GM10266 (cell line): ENCODE measurements at regions not wholly inside any gene's neighbourhood (a gene's known extent, or its start where the extent isn't known, plus 50 kb on each side); places are given as distances from the start of the nearest gene placed in this dataset.

Experiments
- DNase-seq: peaks from one replicate; pipeline ENCODE4 v3.0.0; 2012; ENCODE audit errors: extremely low spot score
- TF ChIP-seq, protein P1 (sequence below): IDR thresholded peaks from 2 replicates; pipeline ENCODE4 v1.5.1; 2012; ENCODE audit warnings: mild to moderate bottlenecking, low read depth; ENCODE audit not compliant: control insufficient read depth, insufficient read depth; ENCODE audit errors: missing control alignments

DNA sequence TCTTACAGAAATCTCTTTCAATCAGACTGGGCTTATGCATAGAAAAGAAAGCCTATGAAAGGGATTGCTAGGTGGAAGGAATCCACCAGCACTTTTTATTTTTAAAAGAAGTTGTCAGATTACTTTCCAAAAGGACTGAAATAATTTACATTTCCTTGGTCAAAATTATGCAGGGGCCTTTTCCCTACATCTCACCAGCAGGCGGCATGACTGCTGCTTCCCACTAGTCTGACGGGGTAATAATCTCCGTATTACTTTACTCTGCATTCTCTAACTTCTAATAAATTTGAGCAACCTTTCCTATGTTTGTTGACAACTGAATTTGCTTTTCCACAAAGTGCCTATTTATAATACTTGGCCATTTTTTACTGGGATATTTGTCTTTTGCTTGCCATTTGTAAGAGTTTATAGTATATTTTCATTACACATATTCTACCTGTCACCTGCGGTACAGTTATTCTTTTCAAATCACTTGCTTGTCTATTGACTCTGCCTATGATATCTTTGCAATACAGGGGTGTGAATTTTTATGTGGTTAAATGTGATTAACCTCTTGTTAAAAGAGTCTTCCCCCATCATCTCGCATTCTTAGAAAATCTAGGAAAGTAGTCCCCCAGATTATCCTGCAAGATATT, 51.9 kb upstream of the USP47 start:
- DNase-seq = no peak
- TF ChIP-seq, protein P1, sequence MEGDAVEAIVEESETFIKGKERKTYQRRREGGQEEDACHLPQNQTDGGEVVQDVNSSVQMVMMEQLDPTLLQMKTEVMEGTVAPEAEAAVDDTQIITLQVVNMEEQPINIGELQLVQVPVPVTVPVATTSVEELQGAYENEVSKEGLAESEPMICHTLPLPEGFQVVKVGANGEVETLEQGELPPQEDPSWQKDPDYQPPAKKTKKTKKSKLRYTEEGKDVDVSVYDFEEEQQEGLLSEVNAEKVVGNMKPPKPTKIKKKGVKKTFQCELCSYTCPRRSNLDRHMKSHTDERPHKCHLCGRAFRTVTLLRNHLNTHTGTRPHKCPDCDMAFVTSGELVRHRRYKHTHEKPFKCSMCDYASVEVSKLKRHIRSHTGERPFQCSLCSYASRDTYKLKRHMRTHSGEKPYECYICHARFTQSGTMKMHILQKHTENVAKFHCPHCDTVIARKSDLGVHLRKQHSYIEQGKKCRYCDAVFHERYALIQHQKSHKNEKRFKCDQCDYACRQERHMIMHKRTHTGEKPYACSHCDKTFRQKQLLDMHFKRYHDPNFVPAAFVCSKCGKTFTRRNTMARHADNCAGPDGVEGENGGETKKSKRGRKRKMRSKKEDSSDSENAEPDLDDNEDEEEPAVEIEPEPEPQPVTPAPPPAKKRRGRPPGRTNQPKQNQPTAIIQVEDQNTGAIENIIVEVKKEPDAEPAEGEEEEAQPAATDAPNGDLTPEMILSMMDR = peak; percentile 43

DNA sequence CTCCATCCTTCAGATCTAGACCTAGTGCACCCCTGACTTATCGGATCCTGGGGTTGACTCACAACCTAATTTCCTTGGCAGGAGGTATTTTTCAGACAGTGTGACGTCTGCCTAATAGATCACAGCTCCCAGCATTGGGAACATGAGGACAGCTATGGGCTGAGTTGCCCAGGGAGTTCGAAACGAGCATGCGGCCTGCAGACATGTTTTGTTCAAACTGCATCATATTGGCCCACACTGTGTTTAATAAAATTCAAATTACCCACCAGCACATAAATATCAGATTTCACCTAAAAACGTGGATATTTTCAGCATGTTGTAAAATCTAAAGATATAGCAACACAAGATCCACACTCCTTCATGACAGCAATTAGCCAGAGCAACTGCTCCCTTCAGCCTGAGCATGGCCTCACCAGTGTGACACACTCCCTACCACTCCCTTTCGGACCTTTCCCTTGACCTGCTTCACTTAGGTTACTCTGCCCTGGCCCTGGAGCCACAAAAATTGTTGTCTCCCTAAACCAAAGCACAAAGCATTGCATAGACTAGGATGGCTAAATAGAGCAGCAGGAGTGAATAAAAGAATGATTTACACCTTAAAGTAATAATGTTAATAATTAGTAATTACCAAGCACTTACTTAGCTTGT, 53.6 kb upstream of the USP47 start:
- DNase-seq = no peak

DNA sequence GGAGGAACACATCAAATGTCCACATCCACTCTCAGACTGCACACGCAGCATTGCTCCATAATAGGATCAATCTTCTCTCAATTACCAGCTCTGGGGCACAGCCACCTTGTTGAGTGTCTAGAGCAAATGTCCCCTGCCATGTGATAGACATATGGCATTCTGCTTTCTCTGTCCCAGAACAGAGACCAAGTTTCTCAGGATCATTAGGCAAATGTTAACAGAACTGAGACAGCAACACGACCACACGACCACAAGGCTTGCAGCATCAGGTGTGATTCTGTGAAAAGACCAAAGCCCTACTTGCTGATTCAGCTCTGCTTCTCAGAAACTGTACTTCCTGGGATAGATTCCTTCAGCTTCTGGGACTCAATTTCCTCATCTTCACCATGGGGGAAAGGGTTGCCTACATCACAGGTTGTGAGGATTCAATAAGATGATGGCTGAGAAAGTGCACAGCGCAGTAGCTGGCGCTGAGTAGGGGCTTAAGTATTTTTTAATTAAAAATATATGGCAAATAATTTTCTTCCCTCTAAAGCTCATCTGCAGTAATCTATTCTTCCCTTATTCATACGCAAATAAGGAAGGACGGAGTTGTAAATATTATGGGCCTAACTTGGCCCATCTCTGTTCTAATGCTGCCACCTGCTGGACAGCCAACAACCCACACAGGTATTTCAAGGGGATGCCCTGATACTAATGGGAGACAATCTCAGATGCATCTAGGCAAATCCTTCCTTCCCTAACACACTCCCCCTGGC, 54.3 kb upstream of the USP47 start:
- peak; percentile 51 for DNase-seq
- TF ChIP-seq, protein P1 = peak; percentile 85

More for the DNA sequence above, 53.6 kb upstream of the USP47 start:
- TF ChIP-seq, protein P1 = no peak

DNA sequence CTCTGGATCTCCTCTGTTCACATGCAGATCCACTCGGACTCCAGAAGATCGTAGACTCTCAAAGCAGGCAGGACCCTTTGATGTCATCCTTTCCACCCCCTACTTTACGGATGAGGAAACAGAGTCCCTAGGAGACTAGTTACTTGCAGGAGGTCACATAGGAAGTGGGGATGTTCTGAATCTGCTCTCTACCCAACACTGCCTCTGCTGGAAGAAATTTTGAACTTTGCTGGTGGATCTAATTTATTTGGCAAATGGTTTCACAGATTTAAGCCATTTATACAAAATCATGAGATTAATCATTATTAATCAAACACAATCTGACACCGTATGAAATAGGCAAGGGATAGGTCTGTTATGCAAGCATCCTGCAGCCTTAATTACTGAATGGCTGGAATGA, 55.0 kb upstream of the USP47 start:
- DNase-seq = no peak

DNA sequence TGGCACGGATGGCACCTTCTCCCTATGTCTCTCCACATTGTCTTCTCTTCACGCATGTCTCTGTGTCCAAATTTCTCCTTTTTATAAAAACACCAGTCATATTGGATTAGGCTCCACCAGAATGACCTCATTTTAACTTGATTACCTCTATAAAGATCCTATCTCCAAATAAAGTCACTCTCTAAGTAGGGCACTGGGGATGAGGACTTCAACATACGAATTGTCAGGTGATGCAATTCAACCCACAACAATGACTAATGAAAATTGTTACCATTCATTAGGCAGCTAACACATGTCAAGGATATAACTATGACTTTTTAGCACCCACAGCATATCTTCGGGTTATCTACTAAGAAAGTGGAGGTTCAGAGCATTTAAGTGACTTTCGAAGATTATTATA, 55.5 kb upstream of the USP47 start:
- TF ChIP-seq, protein P1 = no peak
- DNase-seq = no peak

More for the DNA sequence above, 55.0 kb upstream of the USP47 start:
- TF ChIP-seq, protein P1 = no peak

DNA sequence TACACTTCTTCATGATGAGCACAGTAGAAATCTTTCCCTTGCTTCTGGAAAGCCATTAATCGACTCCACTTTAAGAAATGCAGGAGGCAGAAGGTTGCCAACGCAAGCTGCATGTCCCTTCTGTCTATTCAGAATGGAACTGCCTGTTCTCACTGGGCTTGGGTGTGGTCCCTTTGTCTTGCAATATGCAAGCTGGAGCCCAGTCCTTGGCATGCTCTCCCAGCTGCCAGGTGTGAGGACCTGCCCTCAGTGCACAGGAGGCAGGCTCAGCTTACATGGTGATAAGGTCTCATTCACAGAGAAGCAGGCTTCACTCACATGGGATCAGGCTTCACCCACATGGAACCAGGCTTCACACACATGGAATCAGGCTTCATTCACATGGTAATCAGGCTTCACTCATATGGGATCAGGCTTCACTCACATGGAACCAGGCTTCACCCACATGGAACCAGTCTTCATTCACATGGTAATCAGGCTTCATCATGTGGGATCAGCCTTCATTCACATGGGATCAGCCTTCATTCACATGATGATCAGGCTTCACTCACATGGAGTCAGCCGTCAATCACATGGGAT, 59.2 kb upstream of the USP47 start:
- no peak for DNase-seq
- TF ChIP-seq, protein P1 = no peak

DNA sequence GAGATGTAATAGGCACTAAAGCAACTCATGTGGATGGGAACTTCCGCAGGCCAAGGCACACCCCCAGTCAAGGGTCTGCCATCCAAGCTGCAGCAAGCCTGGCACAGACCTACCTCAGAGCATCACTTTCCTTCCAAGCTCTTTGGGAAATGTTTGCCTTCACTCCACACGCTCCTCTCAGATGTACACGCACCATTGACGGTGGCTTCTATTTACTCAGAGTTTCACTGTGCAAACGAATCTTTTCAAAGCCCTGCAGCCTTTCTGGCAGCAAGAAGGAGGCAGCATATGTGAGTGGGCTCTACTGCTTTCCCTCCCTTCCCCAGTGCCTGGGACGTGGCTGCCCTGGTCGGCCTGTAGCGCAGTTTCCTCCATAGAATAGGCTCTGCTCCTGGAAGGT, 60.9 kb upstream of the USP47 start:
- TF ChIP-seq, protein P1 = no peak
- no peak for DNase-seq
